ENCODE measurements at regions not wholly inside any gene's neighbourhood (a gene's known extent, or its start where the extent isn't known, plus 50 kb on each side); places are given as distances from the start of the nearest gene placed in this dataset.

- TF ChIP-seq CTCF (IDR thresholded peaks at IDR 0.05 in 2 of 3, conservative IDR thresholded peaks at IDR 0.05 in 1 of 3; ENCODE audit: borderline replicate concordance in 1 of 3, insufficient read depth in 1 of 3, low read depth in 2 of 3, low read length in 2 of 3) (no peak), POLR2AphosphoS5 (IDR thresholded peaks at IDR 0.05; ENCODE audit: low read depth, low read length) (no peak), CEBPB (IDR thresholded peaks at IDR 0.05; ENCODE audit: low read depth) (no peak)
These were observed 88.8 kb upstream of the PAXBP1 start for GRCh38 chr21:32860399-32860798.

Data from HCT116 (cell line).